AG09309 (cell line): ENCODE measurements at regions not wholly inside any gene's neighbourhood (a gene's known extent, or its start where the extent isn't known, plus 50 kb on each side); places are given as distances from the start of the nearest gene placed in this dataset.

Experiments used
- DNase-seq: peaks from one replicate; pipeline ENCODE4 v3.0.0-alpha.2; 2010; ENCODE audit warnings: low read depth
- H3K4me3 ChIP-seq: 2 replicates; pipeline ENCODE4 v1.5.1; 2011; ENCODE audit warnings: mild to moderate bottlenecking, low read depth, low read length, moderate library complexity; ENCODE audit not compliant: control insufficient read depth
- TF ChIP-seq, protein P1 (sequence below): IDR thresholded peaks from 2 replicates; pipeline ENCODE4 v1.5.1; 2011; ENCODE audit warnings: mild to moderate bottlenecking, low read depth, low read length, inconsistent platforms; ENCODE audit not compliant: insufficient read depth, control insufficient read depth; ENCODE audit errors: missing control alignments

- TF ChIP-seq, protein P1, sequence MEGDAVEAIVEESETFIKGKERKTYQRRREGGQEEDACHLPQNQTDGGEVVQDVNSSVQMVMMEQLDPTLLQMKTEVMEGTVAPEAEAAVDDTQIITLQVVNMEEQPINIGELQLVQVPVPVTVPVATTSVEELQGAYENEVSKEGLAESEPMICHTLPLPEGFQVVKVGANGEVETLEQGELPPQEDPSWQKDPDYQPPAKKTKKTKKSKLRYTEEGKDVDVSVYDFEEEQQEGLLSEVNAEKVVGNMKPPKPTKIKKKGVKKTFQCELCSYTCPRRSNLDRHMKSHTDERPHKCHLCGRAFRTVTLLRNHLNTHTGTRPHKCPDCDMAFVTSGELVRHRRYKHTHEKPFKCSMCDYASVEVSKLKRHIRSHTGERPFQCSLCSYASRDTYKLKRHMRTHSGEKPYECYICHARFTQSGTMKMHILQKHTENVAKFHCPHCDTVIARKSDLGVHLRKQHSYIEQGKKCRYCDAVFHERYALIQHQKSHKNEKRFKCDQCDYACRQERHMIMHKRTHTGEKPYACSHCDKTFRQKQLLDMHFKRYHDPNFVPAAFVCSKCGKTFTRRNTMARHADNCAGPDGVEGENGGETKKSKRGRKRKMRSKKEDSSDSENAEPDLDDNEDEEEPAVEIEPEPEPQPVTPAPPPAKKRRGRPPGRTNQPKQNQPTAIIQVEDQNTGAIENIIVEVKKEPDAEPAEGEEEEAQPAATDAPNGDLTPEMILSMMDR, result no peak
- H3K4me3 ChIP-seq, result no peak overlapping the region
- DNase-seq, result no peak
Observed at GRCh38 chr15:69978603-69979002, 119.1 kb downstream of the TLE3 start.

DNA sequence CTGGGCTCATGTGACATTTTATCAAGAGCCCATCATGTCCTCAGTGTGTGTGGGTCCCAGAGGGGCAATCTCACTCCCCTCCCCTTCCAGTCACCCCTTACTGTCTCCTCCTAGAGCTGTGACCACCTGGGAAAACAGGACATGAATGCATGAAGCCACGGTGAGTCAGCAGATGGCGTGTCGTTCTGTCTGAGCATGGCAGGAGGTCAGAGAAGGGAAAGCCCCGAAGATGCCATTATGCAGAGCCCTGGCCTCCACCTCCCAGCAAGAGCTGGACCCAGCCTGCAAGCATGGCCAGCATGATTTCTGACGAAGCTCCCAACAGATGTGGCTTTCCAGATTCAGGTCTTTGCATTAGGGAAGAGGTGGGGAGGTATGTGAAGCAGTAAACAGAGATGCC is 118.5 kb downstream of the TLE3 start:
- TF ChIP-seq, protein P1, result no peak
- DNase-seq, result no peak
- no peak overlapping the region for H3K4me3 ChIP-seq

GRCh38 chr15:69979783-69980182 is 117.9 kb downstream of the TLE3 start:
- DNase-seq, result no peak
- H3K4me3 ChIP-seq, result no peak overlapping the region
- TF ChIP-seq, protein P1, result no peak

- DNase-seq, result no peak
- H3K4me3 ChIP-seq, result no peak overlapping the region
- TF ChIP-seq, protein P1, result no peak
Observed at GRCh38 chr15:69980341-69981059, 117.2 kb downstream of the TLE3 start.

DNA sequence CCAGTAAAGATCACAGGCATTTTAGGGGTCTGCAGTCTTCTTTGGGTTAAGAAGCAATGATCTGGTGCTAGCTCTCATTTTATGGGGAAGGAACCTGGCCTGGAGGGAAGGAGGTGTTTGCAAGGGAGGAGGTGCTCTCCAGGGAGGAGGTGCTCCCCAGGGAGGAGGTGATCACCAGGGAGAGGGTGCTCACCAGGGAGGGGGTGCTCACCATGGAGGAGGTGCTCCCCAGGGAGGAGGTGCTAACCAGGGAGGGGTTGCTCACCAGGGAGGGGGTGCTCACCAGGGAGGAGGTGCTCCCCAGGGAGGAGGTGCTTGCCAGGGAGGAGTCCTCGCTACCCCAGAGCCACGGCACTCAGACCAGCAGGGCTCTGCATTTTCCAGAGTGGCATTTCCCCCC is 115.7 kb downstream of the TLE3 start:
- no peak overlapping the region for H3K4me3 ChIP-seq
- DNase-seq, result no peak
- TF ChIP-seq, protein P1, result no peak

GRCh38 chr15:69983696-69984265 is 113.9 kb downstream of the TLE3 start:
- H3K4me3 ChIP-seq, result no peak overlapping the region
- DNase-seq, result no peak
- TF ChIP-seq, protein P1, result no peak
